ENCODE measurements at regions not wholly inside any gene's neighbourhood (a gene's known extent, or its start where the extent isn't known, plus 50 kb on each side); places are given as distances from the start of the nearest gene placed in this dataset.

DNA sequence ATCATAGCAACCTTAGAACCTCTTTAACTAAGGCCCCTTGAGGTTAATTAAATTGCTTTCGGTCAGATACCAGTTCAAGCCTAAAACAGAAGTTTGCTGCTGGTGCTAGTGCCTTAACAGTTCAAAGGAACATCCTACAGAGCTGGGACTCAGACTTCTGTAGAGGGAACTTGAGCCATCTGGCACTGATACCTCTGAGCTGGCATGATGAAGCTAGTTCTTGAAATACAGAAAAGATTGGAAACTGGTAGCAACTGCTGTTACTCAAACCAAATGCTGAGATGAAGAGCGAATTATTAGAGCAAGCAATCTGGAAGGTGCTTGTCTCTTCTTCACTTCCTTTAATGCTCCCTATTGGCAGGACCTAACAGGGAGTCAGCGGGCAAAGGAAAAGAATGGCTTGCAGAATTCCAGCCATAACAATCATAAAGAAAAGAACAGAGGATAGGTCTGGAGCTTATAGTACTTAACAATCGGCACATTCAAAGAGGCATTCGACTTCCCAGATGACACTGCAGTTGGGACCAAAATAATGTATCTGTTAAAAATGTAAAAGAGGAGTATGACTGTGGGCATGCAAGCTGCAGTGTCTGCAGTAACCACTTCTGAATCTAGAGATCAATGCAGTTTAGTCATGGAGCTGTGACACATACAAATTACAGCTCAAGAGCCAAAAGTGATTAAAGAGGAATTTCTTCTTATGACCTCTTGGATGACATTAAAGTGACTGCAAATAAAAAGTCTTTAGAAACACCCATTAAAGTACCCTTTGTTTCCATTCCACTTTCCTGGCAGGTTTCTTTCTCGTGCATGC lies 298.9 kb downstream of the PDGFC start:
- no peak overlapping the region for H3K27ac Mint-ChIP-seq
- H3K4me1 Mint-ChIP-seq = no peaks in the 10 kb centered on the region
- DNase-seq = no peak
- H3K27me3 Mint-ChIP-seq (ENCODE audit: low read depth in 3 of 3) = no peaks in the 10 kb centered on the region
- peaks cover 0 to 3% (median 0%) of the 10 kb centered on the region in 3 donors for H3K36me3 Mint-ChIP-seq
- H3K4me3 Mint-ChIP-seq = no peak overlapping the region
- H3K9me3 Mint-ChIP-seq = peaks cover 0 to 28% (median 5%) of the 10 kb centered on the region in 6 donors

DNA sequence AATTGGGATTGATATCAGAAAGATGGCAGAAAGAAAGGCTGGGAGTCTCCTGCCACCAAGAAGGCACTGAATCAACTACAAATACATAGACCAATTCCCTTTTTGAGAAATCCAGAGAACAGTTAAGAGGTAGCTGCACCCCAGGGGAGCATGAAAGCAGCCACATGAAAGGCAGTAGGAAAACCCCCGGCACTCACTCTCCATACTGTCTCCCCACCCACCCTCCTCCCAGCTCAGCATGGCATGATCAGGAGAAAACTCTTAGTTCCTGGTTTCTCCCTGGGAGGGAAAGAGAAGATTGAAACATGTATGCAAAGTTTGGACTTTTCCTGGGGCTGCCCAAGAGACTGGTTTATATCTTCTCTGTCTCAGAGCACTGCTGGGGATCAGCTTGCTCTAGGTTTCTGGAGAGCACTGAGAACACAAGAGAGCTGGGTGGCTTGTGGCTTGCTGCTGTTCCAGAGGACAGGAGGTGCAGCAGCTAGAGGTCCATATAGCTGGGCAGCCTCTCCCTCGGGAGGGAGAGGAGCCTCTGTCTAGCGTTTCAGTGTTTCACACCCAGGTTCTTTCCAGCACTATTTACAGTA lies 305.7 kb downstream of the PDGFC start:
- no peak overlapping the region for H3K27ac Mint-ChIP-seq
- peaks cover 3 to 23% (median 12%) of the 10 kb centered on the region in 6 donors for H3K9me3 Mint-ChIP-seq
- H3K4me1 Mint-ChIP-seq = no peaks in the 10 kb centered on the region
- H3K36me3 Mint-ChIP-seq = no peaks in the 10 kb centered on the region
- no peaks in the 10 kb centered on the region for H3K27me3 Mint-ChIP-seq (ENCODE audit: low read depth in 3 of 3)
- no peak overlapping the region for H3K4me3 Mint-ChIP-seq
- DNase-seq = no peak

DNA sequence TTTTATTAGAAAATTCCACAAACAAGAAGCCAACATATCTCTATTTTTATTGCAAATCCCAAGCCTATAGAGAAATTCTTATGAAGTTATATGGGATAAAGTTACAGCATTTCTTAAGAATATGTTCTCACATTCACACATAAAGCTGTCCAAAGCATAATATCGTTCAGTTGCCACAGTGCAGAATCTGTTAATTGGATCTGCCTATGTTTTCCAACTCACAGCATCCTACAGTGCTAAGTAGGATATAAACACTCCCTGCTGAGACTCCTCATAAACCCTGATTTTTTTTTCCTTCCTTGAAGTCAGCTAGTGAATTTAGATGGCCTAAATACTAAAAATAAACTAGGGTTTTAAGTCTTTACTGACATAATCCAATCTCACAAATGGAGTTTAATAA lies 307.9 kb downstream of the PDGFC start:
- Mint-ChIP-seq H3K4me3 (no peak overlapping the region), H3K4me1 (no peaks in the 10 kb centered on the region), H3K36me3 (no peaks in the 10 kb centered on the region), H3K27ac (no peak overlapping the region), H3K9me3 (peaks cover 4 to 16% (median 10%) of the 10 kb centered on the region in 6 donors), H3K27me3 (ENCODE audit: low read depth in 3 of 3) (no peaks in the 10 kb centered on the region)
- DNase-seq = no peak

DNA sequence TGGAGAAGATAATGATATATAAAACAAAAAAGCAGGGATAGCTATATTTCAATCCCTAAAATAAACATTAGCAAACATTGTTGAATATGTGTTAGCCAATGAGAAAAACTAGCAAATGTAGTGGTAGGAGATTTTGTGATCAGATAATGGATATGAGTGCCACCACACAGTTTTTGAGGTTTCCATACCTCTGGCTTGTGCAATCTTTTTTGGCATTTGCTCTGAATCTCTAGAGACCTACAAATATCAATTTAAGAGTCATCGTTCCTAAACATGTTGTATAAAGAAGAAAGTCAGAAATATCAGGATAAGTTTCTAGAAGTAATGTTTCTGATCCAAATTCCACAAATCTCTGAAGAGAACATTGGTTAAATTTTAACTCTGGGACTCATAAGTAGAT lies 308.7 kb downstream of the PDGFC start:
- no peaks in the 10 kb centered on the region for H3K4me1 Mint-ChIP-seq
- no peak for DNase-seq
- H3K27me3 Mint-ChIP-seq (ENCODE audit: low read depth in 3 of 3) = no peaks in the 10 kb centered on the region
- H3K4me3 Mint-ChIP-seq = no peak overlapping the region
- H3K36me3 Mint-ChIP-seq = no peaks in the 10 kb centered on the region
- H3K9me3 Mint-ChIP-seq = peaks cover 4 to 20% (median 10%) of the 10 kb centered on the region in 6 donors
- H3K27ac Mint-ChIP-seq = no peak overlapping the region

DNA sequence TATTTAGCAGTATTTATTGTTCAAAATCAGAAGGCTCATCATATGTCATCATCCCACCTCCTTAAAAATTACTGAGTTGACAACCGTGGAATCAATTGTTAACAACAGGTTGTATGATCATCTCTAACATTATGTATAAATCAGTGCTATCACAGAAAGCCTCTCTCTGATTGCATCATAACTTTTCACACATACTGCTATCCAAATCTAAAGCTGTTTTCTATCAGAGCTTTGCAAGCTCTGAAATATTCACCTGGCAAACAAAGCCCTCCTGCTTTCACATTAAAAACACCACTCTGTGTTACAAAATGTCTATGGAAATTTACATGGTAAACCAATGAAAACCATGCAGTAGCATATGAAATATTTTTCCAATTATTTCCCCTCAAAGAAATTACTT lies 310.0 kb downstream of the PDGFC start:
- Mint-ChIP-seq H3K4me1 (no peaks in the 10 kb centered on the region), H3K4me3 (no peak overlapping the region)

DNA sequence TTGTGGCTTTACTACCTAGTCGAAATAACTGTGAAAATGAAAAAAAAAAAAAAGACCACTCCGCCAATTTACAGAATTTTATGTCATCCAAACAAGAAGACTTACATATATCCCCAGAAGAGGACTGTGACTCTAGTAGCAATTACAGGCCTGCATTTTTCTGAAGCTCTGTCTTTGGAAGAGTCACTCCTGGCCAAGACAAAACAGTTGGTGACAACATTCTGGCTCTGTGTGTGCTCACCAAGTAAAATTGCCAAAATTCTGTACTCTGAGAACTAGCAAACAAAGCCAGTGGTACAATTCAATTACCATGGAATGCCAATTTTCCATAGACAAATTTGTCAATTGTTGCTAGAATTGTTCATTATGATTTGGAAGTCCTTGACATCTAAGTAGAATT lies 311.1 kb downstream of the PDGFC start:
- Mint-ChIP-seq H3K27me3 (ENCODE audit: low read depth in 3 of 3) (peaks cover 0 to 1% (median 0%) of the 10 kb centered on the region in 3 donors), H3K36me3 (no peaks in the 10 kb centered on the region), H3K4me3 (no peak overlapping the region), H3K4me1 (no peaks in the 10 kb centered on the region), H3K27ac (no peak overlapping the region), H3K9me3 (peaks cover 6 to 32% (median 12%) of the 10 kb centered on the region in 6 donors)
- no peak for DNase-seq

More for the DNA sequence above, 310.0 kb downstream of the PDGFC start:
- DNase-seq = no peak
- Mint-ChIP-seq H3K36me3 (no peaks in the 10 kb centered on the region), H3K9me3 (peaks cover 6 to 32% (median 16%) of the 10 kb centered on the region in 6 donors), H3K27me3 (ENCODE audit: low read depth in 3 of 3) (peaks cover 0 to 1% (median 0%) of the 10 kb centered on the region in 3 donors), H3K27ac (no peak overlapping the region)

DNA sequence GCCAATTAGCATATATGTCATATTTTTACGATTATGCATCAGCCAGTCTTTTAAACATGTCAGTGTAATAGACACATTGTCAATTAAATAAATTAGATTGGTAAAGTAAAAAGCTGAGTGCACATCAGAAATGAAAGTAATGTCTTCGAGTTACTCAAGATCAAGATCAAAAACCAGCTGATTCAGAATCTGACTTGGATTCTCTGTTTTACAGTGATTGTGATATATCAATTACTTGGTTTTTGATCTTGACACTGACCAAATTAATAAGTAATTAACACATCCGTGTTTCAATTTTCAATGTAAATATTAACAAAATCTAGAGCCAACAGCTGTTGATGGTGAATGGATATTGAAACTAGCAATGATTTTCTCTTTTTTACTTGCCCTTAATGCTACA lies 311.6 kb downstream of the PDGFC start:
- Mint-ChIP-seq H3K27me3 (ENCODE audit: low read depth in 3 of 3) (peaks cover 0 to 1% (median 0%) of the 10 kb centered on the region in 3 donors), H3K9me3 (peaks cover 5 to 32% (median 12%) of the 10 kb centered on the region in 6 donors), H3K4me3 (no peak overlapping the region), H3K36me3 (no peaks in the 10 kb centered on the region), H3K27ac (no peak overlapping the region), H3K4me1 (no peaks in the 10 kb centered on the region)
- DNase-seq = no peak

DNA sequence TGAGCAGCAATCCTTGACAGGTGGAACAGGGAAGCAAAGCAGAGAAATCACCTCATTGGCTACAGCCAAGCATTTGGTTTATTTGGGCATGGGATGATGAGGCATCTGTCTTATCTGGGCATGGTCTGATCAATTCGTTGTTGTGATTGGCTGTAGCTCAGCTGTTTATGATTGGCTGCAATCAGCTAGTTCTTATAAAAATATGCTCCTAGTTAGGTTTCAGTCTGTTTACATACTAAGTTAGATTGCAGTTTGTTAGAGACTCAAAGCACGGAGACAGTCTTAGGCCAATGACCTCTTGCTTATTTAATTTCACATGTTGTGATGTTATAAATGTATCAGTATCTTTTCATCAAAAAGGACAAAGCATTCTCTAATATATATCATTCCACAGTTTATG lies 312.0 kb downstream of the PDGFC start:
- no peak for DNase-seq
- H3K4me1 Mint-ChIP-seq = no peaks in the 10 kb centered on the region
- H3K36me3 Mint-ChIP-seq = no peaks in the 10 kb centered on the region
- H3K27ac Mint-ChIP-seq = no peak overlapping the region
- H3K9me3 Mint-ChIP-seq = peaks cover 5 to 33% (median 12%) of the 10 kb centered on the region in 6 donors
- H3K4me3 Mint-ChIP-seq = no peak overlapping the region
- H3K27me3 Mint-ChIP-seq (ENCODE audit: low read depth in 3 of 3) = peaks cover 0 to 1% (median 0%) of the 10 kb centered on the region in 3 donors

DNA sequence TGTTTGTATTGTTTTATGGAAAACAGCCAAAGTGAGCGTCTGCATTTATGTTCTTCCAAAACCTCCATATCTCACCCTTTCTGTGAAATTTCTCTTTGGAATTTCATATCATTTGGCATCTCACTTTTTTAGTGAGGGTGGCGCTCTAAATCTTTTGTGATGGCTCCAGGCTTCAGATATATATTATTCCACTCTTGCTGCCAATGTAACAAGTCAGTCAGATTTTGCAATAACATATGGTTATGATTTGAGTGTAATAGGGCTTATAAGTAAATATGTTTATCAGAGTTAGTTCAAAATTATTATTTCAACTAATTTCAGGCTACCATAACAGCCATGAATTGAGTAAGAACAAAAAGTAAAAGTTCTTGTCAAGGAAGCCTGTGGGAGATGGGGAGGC lies 314.7 kb downstream of the PDGFC start:
- DNase-seq = no peak
- Mint-ChIP-seq H3K4me1 (no peaks in the 10 kb centered on the region), H3K27me3 (ENCODE audit: low read depth in 3 of 3) (peaks cover 0 to 1% (median 0%) of the 10 kb centered on the region in 3 donors), H3K36me3 (no peaks in the 10 kb centered on the region), H3K4me3 (no peak overlapping the region), H3K9me3 (peaks cover 5 to 36% (median 14%) of the 10 kb centered on the region in 6 donors), H3K27ac (no peak overlapping the region)

DNA sequence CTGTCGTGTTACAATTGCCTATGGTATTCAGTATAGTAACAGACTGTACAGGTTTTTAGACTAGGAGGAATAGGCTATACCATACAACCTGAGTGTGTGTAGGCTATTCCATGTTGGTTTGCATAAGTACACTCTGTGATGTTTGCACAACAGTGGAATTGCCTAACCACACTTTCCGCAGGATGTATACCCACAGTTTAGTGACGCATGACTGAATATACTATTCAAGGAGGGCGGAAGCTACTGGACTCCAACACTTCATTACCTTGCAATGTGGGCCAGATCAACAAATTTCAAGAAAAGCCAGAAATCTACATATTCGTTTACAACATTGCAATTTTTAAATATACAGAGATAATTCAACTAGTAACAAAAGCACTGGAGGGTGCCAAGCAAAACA lies 317.2 kb downstream of the PDGFC start:
- Mint-ChIP-seq H3K9me3 (peaks cover 5 to 45% (median 24%) of the 10 kb centered on the region in 6 donors), H3K4me3 (no peak overlapping the region)

DNA sequence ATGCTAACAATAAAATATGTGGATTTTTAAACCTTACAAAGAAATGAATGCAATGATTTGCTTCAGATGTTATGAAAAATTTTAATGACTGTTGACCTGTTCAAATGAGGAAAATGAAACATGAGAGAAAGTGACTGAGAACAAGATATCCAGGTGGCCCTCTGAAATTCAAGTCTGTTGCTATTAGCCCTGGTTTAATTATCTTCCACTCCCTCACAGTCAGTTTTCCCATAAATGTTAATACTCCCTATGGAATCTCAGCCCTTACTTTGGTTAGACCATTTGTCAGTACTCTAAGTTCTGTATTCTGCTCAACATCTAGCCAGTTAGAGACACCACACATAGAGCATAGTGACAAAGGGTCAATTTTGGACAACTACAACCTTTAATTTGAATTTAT lies 327.8 kb downstream of the PDGFC start:
- H3K9me3 Mint-ChIP-seq = peaks cover 11 to 59% (median 20%) of the 10 kb centered on the region in 6 donors
- no peak overlapping the region for H3K27ac Mint-ChIP-seq
- no peaks in the 10 kb centered on the region for H3K36me3 Mint-ChIP-seq
- no peak for DNase-seq
- H3K27me3 Mint-ChIP-seq (ENCODE audit: low read depth in 3 of 3) = peaks cover 0 to 4% (median 1%) of the 10 kb centered on the region in 3 donors
- H3K4me1 Mint-ChIP-seq = no peaks in the 10 kb centered on the region
- H3K4me3 Mint-ChIP-seq = no peak overlapping the region

More for the DNA sequence above, 317.2 kb downstream of the PDGFC start:
- no peak for DNase-seq
- H3K27me3 Mint-ChIP-seq (ENCODE audit: low read depth in 3 of 3) = peaks cover 0 to 1% (median 0%) of the 10 kb centered on the region in 3 donors
- H3K27ac Mint-ChIP-seq = no peak overlapping the region
- H3K4me1 Mint-ChIP-seq = no peaks in the 10 kb centered on the region
- H3K36me3 Mint-ChIP-seq = no peaks in the 10 kb centered on the region

DNA sequence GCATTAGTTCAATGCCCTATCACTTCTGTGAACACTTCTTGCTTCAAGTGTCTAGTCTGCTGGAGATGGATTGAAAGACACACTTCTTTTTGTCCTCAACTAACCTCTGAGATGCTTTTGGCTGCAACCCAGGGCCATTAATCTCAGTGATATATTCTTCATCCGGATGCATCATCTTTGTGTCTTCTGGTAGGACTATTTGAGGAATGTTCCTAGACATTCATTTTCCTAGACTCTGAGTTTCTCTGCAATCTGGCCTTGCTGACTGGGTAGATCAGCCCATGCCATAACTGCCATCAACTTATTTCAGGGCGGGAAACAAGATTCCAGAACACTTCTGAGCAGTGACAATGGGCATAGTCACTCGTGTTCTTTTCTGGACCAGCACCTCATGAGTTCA lies 329.4 kb downstream of the PDGFC start:
- H3K4me1 Mint-ChIP-seq = no peaks in the 10 kb centered on the region
- no peak overlapping the region for H3K4me3 Mint-ChIP-seq
- peaks cover 10 to 68% (median 23%) of the 10 kb centered on the region in 6 donors for H3K9me3 Mint-ChIP-seq
- H3K27ac Mint-ChIP-seq = no peak overlapping the region
- H3K27me3 Mint-ChIP-seq (ENCODE audit: low read depth in 3 of 3) = peaks cover 0 to 4% (median 1%) of the 10 kb centered on the region in 3 donors
- no peaks in the 10 kb centered on the region for H3K36me3 Mint-ChIP-seq
- DNase-seq = no peak

DNA sequence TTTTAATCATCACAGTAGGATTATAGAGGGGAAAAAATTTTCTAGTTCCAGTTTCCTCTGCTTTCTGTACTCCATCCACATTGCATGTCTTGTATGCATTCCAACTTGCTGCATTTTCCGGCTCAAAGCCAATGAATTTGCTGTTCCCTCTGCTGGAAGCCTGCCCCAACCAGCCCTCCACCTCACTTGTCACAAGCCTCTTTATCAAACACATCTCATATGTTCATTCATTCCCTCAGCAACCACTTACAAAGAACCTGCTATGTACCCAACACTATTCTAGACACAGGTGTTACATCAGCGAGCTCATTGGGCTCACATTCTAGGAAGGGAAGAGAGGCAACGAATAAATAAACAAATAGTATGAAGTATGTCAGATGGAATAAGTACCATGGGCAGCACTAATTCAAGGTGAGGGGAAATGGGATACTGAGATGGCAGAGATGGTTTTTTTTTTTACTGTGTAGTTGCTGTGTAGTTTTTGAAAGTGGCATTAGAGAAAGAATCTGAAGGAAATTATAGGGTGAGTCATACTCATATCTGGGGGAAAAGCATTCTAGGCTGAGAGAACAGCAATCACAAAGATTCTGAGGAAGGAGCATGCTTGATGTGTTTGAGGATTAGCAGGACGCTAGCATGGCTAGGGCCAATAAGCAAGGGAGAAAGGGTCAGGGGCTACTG lies 332.5 kb downstream of the PDGFC start:
- peaks cover 0 to 2% (median 0%) of the 10 kb centered on the region in 3 donors for H3K27me3 Mint-ChIP-seq (ENCODE audit: low read depth in 3 of 3)
- no peak for DNase-seq

DNA sequence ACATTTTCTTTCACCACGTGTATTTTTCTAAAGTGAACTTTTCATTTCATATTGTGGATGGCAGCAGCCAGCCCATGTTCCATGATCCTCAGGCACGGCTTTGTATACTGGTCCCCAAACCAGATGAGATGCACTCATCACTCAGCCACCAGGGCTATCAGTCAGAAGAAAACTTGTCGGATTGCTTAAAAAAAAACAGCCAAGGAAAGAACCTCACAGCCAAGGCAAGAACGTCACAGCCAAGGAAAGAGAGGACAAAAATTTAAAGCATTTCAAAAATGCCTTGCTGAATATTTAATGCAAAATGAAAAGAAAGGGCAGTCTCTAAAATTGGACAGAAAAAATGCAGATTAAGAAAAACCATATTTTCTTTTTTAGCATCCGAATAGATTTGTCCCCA lies 333.3 kb downstream of the PDGFC start:
- no peak overlapping the region for H3K27ac Mint-ChIP-seq
- no peaks in the 10 kb centered on the region for H3K36me3 Mint-ChIP-seq
- DNase-seq = no peak
- H3K27me3 Mint-ChIP-seq (ENCODE audit: low read depth in 3 of 3) = peaks cover 0 to 1% (median 0%) of the 10 kb centered on the region in 3 donors
- no peak overlapping the region for H3K4me3 Mint-ChIP-seq
- peaks cover 8 to 53% (median 18%) of the 10 kb centered on the region in 6 donors for H3K9me3 Mint-ChIP-seq
- H3K4me1 Mint-ChIP-seq = no peaks in the 10 kb centered on the region

More for the DNA sequence above, 332.5 kb downstream of the PDGFC start:
- Mint-ChIP-seq H3K4me1 (no peaks in the 10 kb centered on the region), H3K9me3 (peaks cover 10 to 60% (median 18%) of the 10 kb centered on the region in 6 donors), H3K4me3 (no peak overlapping the region), H3K36me3 (no peaks in the 10 kb centered on the region), H3K27ac (no peak overlapping the region)
